Umbilical cord (tissue), 1 donor: ENCODE measurements at regions not wholly inside any gene's neighbourhood (a gene's known extent, or its start where the extent isn't known, plus 50 kb on each side); places are given as distances from the start of the nearest gene placed in this dataset.

Experiments used
- DNase-seq: peaks from one replicate; pipeline ENCODE4 v3.0.0-alpha.2; 2015; ENCODE audit warnings: low spot score

DNA sequence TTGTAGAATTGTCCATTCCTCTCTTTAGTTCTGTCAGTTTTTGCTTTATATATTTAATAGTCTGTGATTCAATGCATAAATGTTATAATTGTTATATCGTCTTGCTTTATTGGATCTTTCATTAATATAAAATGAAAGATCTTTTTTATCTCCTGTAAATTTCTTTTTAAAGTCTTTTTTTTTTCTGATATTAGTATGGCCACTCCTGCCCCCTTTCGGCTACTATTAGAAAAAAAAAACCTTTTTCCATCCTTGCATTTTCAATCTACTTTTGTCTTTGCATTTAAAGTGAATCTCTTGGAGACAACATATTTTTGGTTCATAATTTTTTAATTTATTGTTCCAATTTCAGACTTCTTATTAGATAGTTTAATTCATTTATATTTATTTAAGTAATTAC is 677.4 kb upstream of the NDST4 start:
- no peak for DNase-seq

DNA sequence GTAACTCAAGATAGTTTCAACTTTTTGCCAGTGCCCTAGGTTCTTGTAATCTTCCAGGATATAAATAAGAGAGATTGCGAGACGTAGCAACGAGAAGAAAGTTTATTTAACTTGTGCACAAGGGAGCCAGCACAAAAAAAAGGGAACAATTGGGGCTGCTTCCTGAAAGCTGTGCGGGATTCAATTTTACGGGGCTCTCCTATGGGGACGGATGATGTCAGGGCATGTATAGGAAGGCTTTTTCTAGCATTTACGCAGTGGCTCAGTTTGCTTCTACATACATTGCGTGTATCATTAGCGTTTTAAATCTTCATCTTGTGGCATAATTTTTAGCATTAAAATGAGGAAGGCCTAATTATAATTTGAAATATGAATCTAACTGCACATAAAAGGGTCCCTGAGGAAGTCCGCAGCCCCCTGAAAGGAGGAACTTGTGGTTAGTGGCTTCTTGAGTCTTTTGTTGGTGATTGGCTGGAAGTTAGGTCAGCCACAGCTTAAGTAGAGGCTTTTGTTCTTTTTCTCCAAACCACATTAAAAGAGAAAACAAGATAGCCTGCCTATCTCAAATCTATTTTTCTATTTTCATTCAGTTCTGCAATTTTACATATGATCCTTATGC is 668.2 kb upstream of the NDST4 start:
- no peak for DNase-seq

DNA sequence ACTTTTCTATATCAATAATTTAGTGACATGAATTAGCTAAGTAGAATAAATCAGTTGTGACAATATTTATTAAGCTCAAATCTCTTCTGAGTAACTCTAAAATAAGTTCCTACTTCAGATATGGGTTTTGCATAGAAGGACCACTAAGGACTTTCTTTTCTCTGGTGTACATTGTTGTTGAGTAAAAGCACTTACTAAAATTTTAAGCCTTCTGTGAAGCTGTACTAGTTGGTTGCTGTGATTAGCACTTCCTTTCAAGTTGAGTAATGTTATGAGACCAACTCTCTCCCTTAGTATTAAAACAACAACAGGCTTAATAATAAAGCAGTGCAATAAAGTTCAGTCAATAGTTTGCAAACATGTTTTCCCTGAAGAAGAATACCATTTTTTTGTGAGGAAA is 667.4 kb upstream of the NDST4 start:
- no peak for DNase-seq

DNA sequence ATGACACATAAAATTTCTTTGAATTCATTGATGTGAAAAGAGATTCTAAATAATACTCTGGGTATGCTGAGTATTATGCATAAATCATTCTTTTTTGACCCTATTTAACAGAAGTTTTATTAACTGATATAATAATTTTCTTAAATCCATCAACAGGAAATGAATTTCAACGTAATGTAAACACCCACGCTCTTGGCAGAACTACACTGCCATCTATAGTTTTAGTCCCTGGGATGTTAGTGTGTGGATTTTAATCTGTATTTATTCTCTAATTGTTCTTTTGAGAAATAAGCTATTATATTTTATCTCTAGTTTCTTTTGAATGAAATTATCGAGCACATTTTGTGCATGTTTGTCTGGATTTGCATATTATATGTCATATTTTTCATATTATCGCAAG is 666.8 kb upstream of the NDST4 start:
- no peak for DNase-seq

DNA sequence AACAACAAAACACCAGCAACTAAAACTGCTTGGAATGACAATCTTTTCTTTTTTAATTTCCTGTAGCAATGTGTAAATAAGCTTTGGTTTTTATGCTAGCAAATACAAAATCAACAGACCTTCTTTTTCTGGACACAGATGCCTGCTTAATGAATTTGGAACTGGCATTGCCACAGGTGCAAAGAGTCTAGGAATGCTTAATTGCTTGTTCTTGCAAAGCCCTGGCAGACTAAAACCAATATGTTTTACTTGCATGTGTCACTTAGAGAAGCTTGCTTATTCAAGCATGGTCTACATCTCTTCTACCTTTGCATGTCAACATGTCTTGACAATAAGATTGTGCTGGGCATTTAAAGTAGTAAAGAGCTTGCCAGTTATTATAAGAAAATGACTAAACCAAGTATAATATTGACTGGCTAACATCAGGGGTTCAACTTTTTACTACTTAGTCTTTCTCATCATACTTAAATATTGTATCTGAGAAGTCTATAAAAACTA is 656.7 kb upstream of the NDST4 start:
- no peak for DNase-seq

DNA sequence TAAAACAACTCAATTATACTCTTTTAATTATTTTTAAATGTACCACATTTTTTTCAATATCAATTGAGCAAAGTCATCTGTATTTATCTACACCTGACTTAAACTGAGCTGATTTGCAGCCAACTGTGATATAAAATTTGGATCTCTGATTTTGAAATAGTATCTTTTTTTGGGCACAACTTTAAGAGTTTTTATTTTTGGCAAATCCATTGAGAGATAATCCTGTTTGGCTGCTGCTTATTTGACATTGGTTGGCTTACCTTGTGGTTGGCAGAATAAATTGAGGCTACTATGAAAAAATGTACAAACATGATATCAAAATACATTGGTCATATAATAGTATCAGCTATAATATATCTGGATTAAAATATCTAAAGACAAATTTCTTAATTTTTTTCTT is 656.0 kb upstream of the NDST4 start:
- DNase-seq: no peak

DNA sequence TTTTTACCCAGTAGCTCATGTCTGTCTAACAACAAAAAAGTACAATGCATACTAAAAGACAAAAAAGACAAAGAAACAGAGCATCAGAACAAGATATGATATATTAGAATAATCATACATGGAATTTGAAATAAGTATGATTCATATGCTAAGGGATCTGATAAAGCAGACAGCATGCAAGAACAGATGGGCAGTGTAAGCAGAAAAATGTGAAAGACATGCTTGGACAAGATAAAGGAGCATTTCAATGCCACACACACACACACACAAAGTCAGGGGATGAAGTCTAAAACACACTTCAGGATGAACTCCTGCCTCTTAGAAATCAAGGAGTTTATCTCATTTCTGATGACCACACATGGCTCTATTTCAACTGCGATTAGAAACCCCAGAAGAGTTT is 649.6 kb upstream of the NDST4 start:
- DNase-seq: no peak

DNA sequence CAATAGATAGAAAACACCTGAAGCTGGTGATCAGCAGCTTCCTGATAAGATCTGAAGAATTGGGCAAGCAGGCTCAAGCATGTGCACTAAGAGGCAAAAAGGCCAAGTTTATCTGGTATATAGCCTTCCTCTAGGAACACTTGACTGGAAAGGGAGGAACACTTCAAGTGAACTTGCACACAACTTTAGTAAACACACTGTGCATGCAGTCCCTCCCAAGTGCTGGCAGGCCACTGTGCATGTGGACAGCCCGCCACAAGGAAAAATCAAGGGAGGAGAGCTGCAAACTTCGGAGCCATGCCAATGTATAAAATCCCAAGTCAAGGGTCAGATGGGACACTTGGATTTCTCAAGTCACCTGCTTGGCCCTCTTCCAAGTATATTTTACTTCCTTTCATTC is 645.8 kb upstream of the NDST4 start:
- no peak for DNase-seq

DNA sequence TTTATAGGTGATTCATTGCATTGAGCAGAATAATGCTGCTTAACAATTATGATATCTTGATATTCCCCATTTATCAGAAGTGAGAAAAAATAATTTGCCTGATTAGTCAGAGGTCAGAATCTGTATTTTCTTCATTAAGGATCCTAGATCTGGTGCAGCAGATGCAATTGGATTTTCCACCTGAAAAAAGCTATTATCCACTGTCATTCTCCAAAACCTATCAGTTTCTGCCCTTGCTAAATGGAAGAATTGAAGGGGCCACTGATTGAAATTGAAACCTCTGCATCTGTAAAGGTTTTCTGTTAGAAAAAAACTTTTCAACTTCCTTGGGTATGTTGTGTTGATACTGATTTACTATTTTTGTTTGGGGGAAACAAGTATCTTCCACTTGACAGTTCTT is 636.0 kb upstream of the NDST4 start:
- no peak for DNase-seq

DNA sequence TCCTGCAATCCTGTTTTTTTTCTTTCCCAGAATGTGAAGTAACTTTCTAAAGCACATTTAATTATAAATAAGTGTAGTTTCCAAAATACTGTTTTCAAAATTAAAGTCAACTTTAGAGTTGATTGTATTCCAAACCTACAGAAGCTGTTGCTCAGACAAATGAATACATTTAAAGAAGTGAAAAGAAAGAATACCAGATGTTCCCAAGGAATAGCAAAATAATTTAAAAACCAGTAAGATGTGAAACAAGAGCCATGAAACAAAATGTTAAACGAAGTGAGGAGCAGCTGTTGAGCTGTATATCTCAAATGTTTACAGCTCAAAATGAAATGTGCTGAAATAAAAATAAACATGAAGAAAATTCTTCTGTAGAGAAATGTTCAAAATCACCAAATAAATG is 627.4 kb upstream of the NDST4 start:
- no peak for DNase-seq

DNA sequence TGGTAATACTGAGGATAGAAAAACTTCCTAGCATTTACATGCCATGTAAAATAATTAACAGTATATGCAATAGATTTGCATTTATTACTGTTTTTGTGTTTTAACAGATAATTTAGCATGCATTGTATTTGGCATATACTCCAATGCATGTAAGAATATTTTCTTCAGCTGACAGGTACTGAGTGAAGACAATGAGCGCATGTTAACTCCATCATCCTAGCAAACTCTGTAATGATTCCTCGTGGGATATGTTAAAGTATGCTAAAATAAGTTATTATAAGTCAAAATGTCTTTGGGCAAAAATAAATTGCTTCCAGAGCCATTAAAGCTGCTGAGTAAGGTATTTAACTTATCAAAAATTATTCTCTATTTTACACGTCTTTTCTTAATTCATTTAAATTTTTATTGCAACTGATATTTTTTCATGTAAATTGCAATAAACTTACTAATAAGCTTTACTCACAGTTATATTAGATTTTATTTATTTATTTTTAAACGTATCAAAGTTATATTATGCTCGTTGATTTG is 616.4 kb upstream of the NDST4 start:
- DNase-seq: no peak

DNA sequence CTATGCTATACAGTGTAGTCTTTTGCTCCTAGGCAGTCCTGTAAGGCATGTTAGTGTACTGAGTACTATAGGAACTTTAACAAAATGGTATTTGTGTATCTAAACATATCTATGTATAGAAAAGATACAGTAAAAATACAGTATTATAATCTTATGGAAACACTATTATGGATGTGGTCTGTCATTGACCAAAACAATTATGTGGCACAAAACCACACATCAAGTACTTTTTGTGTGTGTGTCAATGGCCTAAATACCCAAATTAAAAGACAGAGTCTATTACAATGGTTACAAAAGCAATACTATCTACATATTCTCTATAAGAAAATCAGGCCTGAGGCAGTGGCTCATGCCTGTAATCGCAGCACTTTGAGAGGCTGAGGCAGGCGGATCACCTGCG is 610.2 kb upstream of the NDST4 start:
- DNase-seq: no peak

DNA sequence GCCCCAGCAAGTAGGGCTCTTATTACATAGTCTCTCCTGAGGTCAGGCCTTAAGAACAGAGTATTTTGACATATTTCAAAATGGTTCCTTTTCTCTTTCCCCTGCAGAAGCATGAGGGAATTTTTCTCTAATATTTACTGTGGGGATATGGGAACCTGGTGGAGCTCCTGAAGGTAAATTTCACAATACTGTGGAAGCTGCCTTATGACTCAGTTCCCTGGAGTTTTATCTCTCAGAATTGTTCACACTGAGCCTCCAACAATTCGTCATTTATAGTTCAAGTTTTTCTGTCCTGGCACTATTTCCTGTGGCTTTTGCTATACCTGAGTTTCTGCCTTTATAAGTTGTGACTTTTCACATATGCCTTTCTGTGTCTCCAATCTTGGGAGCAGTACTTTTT is 607.2 kb upstream of the NDST4 start:
- no peak for DNase-seq

DNA sequence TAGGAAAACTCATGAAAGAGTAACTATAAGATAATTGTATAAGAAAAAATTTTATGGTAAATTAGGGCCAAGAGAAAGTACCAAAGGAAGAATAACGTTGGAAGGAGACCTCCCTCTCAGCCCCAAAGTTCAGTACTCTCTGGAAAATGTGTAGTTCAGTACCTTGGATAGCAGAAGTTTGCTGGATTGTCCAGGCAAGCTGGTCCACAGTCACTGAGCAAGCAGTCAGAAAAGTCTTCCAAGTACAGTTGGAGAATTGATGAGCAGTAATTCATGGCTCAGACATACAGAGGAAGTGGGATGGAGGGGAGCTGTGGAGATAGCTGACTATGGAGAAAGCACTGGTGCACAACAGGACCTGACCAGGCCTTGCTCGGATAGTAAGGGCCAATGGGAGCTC is 598.2 kb upstream of the NDST4 start:
- peak; percentile 3 for DNase-seq

DNA sequence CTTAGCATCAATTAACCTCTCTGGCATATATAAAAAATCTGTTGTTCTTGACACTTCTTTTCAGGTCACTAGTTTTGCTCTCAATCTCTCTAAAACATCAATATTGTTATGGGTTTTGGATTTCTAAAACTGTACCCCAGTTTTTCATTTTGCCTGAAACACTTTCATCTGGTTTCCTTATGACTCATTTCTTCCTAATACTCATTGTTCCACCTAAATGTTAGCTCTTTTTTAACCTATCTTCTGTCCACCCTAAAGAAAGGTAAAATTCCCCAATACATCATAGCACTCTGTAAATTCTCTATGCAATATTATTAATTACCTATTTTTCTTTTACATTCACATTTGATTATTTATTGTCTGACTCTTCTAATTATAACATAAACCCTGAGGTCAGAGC is 575.5 kb upstream of the NDST4 start:
- no peak for DNase-seq

DNA sequence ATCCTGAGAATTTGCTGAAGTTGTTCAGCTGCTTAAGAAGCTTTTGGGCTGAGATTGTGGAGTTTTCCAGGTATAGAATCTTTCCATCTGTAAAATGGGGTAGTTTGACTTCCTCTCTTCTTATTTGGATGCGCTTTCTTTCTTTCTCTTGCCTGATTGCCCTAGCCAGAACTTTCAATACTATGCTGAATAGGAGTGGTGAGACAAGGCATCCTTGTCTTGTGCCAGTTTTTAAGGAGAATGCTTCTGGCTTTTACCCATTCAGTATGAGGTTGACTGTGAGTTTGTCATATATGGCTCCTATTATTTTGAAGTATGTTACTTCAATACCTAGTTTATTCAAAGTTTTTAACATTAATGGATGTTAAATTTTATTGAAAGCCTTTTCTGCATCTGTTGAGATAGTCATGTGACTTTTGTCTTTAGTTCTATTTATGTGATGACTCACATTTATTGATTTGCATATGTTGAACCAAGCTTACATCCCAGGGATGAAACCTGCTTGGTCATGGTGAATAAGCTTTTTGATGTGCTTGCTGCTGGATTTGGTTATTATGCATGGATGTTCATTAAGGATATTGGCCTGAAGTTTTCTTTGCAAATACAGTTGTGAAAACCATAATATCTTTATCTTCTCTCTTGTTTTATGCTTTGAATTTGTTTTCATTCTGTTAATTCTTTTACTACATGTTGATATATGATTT is 573.8 kb upstream of the NDST4 start:
- DNase-seq: no peak

DNA sequence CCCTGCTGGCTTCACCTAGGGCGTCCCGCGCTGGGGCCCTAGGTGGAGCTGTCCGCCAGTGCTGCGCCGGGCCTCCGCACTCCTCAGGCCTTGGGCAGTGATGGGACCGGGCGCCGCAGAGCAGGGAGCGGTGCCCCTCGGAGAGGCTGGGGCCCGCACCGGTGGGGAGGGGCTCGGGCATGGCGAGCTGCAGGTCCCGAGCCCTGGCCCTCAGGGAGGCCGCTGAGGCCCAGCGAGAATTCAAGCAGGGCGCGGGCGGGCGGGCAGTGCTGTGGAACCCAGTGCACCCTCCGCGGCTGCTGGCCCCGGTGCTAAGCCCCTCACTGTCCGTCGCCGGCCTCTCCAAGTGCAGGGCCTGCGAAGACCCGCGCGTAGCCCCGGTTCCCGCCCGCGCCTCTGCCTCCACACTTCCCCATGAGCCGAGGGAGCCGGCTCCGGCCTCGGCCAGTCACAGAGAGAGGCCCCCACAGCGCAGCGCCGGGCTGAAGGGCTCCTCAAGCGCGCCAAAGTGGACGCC is 565.1 kb upstream of the NDST4 start:
- DNase-seq: no peak

DNA sequence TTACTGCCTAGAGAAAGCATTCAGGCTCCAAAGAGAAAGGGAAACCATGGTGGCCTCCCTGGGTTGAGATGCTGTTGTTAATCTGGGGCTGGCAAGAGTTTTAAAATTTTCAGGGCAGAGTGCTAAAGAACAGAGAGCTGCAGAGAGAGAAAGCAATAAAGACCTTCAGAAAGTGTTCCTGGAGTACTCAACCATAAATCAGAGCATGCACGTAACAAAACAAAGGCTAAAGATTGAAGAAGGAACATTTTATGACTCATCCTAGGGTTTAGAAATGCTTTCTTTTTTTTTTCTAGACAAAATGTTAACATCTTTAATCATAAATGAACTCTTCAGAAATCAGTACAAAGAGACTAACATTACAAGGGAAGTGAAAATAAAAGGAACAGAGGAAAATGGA is 562.3 kb upstream of the NDST4 start:
- DNase-seq: peak; percentile 23

DNA sequence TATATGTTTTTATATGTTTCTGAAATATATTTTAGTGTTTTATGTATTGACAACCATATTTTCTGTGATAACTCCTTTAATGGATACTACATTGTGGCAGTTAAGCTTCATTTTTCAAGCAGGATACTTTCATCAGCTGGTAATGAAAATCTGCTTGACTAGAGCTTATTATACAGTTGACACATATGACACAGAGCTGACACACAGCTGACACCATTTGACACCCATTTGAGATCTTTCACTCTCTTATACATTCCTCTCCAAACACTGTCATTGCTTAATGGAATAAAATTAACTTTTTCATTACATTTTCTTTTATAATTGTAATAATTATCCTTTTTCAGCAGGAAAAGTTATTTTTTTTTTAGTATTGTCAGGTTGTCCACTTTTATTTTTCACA is 561.1 kb upstream of the NDST4 start:
- DNase-seq: no peak

DNA sequence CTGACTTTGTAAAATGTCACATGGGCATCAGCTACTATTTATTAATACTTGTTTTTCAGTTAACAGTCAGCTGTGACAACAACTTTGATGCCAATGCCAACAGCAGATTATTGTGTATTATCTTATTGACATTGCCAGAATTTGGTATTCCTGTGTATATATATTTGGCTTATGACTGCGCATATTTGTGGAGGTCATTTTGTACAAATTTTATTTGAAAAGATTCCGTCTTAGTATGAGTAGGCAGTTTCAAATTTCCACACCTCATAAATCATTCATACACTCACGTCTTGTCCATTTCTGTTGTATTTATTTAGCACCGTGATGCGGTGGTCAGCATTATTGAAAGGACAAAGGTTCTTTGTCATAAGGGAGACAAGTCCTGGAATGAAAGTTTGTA is 558.2 kb upstream of the NDST4 start:
- no peak for DNase-seq

DNA sequence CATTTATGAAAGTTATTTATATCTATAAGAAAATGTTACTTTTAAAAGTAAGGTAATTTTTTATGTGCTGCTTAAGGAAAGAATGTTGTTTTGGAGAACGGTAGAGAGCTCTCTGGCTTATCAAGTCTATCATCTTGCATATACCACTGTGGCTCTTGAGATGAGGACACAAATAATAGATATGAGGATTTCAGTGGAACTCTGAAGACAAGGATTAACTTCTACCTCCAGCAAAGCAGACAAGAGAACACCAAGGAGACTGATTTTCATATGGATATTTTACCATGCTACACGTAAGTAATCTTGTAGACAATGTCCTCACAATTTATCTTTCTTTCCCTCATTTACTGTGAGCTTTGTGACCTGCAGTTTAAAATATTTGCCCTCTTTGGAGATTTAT is 557.5 kb upstream of the NDST4 start:
- DNase-seq: no peak

DNA sequence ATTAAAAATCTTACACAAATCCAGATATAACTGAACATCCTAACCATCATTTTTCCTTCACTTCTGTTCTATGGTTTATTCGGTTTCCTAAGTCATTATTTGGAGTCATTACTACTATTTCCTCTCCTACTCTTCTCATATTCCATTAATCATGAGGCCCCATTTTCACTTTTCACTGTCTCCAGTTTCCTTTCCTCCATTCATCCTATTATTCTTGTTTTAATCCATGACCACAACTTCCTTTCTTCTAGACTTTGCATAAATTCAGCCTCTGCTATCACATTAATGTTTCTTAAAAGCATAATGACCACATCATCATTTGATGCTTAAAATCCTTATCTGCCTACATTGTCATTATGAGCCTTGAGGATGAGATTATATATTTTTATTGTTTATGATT is 555.0 kb upstream of the NDST4 start:
- DNase-seq: no peak

DNA sequence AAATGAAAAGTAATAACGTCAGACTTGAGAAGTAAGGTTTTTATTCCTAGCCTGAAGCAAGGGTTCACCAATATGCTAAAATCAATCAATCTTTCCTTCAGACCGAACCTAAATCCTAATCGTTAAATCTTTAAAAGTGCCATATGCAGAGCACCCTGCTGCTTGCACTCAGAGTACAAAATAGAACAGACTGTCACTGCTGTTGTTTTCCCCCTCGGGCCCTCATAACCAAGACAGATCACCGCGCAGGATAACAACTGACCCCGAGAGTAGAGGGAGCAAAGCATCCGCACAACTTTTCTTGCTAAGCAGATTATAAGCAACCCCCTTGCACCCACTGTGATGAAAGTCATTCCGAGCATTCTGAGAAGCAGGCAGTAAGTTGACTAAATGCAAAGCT is 550.9 kb upstream of the NDST4 start:
- DNase-seq: peak; percentile 13
